Natural killer cell (primary cell): ENCODE measurements at regions not wholly inside any gene's neighbourhood (a gene's known extent, or its start where the extent isn't known, plus 50 kb on each side); places are given as distances from the start of the nearest gene placed in this dataset.

Experiments
- ATAC-seq, 3 donors: fragments of 150-1000 bp in 2 of 3; fragments of 200-7000 bp in 1 of 3; cut with Tn5 transposase; 1 replicate in 1 of 3; 2 replicates in 2 of 3; pipeline ENCODE4 v1.10.0; 2021; ENCODE audit warnings: mild to moderate bottlenecking in 2 of 3, moderate library complexity in 2 of 3
- DNase-seq, 2 donors: peaks; one replicate each; pipeline versions ENCODE4 v3.0.0 to v3.0.0-alpha.2; 2013 to 2021; ENCODE audit warnings: mixed read lengths in 1 of 2
- H3K27ac ChIP-seq: one replicate; pipeline ENCODE4 v1.5.1; 2013; ENCODE audit warnings: mild to moderate bottlenecking, low read length
- H3K27me3 ChIP-seq: one replicate; pipeline ENCODE4 v1.6.1; 2013; ENCODE audit warnings: low read length; ENCODE audit not compliant: control insufficient read depth, insufficient read depth
- H3K36me3 ChIP-seq: one replicate; pipeline ENCODE4 v1.6.1; 2013; ENCODE audit warnings: low read length; ENCODE audit not compliant: control insufficient read depth, insufficient read depth
- H3K4me1 ChIP-seq: one replicate; pipeline ENCODE4 v1.6.1; 2013; ENCODE audit warnings: low read length; ENCODE audit not compliant: control insufficient read depth, insufficient read depth
- H3K4me3 ChIP-seq: one replicate; pipeline ENCODE4 v1.5.1; 2013; ENCODE audit warnings: low read length
- H3K9me3 ChIP-seq: one replicate; pipeline ENCODE4 v1.6.1; 2013; ENCODE audit warnings: low read length; ENCODE audit not compliant: control insufficient read depth, insufficient read depth
- H3K27ac Mint-ChIP-seq, 2 donors: one replicate each; pipeline ENCODE4 v1.8.0; 2022; ENCODE audit warnings: mild to moderate bottlenecking in 2 of 2, mixed read lengths in 2 of 2, moderate library complexity in 1 of 2
- H3K27me3 Mint-ChIP-seq, 2 donors: one replicate each; pipeline ENCODE4 v1.8.0; 2022; ENCODE audit warnings: low read depth in 2 of 2, mixed read lengths in 2 of 2
- H3K36me3 Mint-ChIP-seq: one replicate; pipeline ENCODE4 v1.8.0; 2022; ENCODE audit warnings: mixed read lengths
- H3K4me1 Mint-ChIP-seq, 2 donors: one replicate each; pipeline ENCODE4 v1.8.0; 2022; ENCODE audit warnings: mixed read lengths in 2 of 2
- H3K4me3 Mint-ChIP-seq: one replicate; pipeline ENCODE4 v1.8.0; 2022; ENCODE audit warnings: mild to moderate bottlenecking, moderate library complexity, mixed read lengths
- H3K9me3 Mint-ChIP-seq, 2 donors: one replicate each; pipeline ENCODE4 v1.8.0; 2022; ENCODE audit warnings: mixed read lengths in 2 of 2
- CTCF ChIP-seq: fragments of 200-600 bp; IDR thresholded peaks from one replicate; pipeline ENCODE4 v1.8.0; 2022; ENCODE audit warnings: antibody characterized with exemption
- WGBS: methylation state at CpG from one replicate; pipeline ENCODE4 v1.1.7; 2013; ENCODE audit warnings: missing lambda C conversion rate; ENCODE audit not compliant: insufficient coverage; 5-methylcytosine and 5-hydroxymethylcytosine counted together
- intact Hi-C: fragments of 100-400 bp; cut with micrococcal nuclease; formaldehyde crosslinking; loops from one replicate; pipeline ENCODE4 v1.14.2; 2022

- Histone ChIP-seq H3K9me3 (no peaks in the 10 kb centered on the region), H3K27me3 (no peaks in the 10 kb centered on the region), H3K4me1 (no peaks in the 10 kb centered on the region), H3K36me3 (no peaks in the 10 kb centered on the region), H3K4me3 (no peak overlapping the region), H3K27ac (no peak overlapping the region)
- TF ChIP-seq CTCF, result no peak
- H3K4me3 Mint-ChIP-seq, result no peak overlapping the region
- intact Hi-C loops, result no loop called here
- no peak overlapping the region for H3K27ac Mint-ChIP-seq
- DNase-seq (no peak), ATAC-seq (no peak)
- WGBS, result no CpG with 5 or more reads among the region's 2 CpGs
- no peaks in the 10 kb centered on the region for H3K27me3 Mint-ChIP-seq
- no peaks in the 10 kb centered on the region for H3K4me1 Mint-ChIP-seq
- peaks cover 2 to 7% of the 10 kb centered on the region in 2 donors for H3K9me3 Mint-ChIP-seq
- no peaks in the 10 kb centered on the region for H3K36me3 Mint-ChIP-seq
These were observed 290.5 kb upstream of the RARB start for GRCh38 chr3:25137606-25138005.

GRCh38 chr3:25139267-25139666 is 288.8 kb upstream of the RARB start:
- no peak for TF ChIP-seq CTCF
- no peak overlapping the region for H3K27ac Mint-ChIP-seq
- WGBS, result no CpG with 5 or more reads among the region's 1 CpG
- H3K4me3 ChIP-seq, result no peak overlapping the region
- no peaks in the 10 kb centered on the region for H3K9me3 ChIP-seq
- H3K27me3 Mint-ChIP-seq, result no peaks in the 10 kb centered on the region
- peaks cover 2 to 5% of the 10 kb centered on the region in 2 donors for H3K9me3 Mint-ChIP-seq
- no peaks in the 10 kb centered on the region for H3K36me3 ChIP-seq
- DNase-seq, result no peak
- no peak for ATAC-seq
- no peaks in the 10 kb centered on the region for H3K36me3 Mint-ChIP-seq
- H3K27ac ChIP-seq, result no peak overlapping the region
- H3K27me3 ChIP-seq, result no peaks in the 10 kb centered on the region
- H3K4me1 ChIP-seq, result no peaks in the 10 kb centered on the region
- no peaks in the 10 kb centered on the region for H3K4me1 Mint-ChIP-seq
- H3K4me3 Mint-ChIP-seq, result no peak overlapping the region
- intact Hi-C loops, result no loop called here

GRCh38 chr3:25142609-25143355 is 285.3 kb upstream of the RARB start:
- no peaks in the 10 kb centered on the region for H3K36me3 Mint-ChIP-seq
- DNase-seq (no peak), ATAC-seq (no peak)
- Histone ChIP-seq H3K9me3 (no peaks in the 10 kb centered on the region), H3K27ac (no peak overlapping the region), H3K36me3 (no peaks in the 10 kb centered on the region), H3K4me1 (no peaks in the 10 kb centered on the region), H3K4me3 (no peak overlapping the region), H3K27me3 (no peaks in the 10 kb centered on the region)
- 71% methylated on average over 5 of the region's 6 CpGs for WGBS
- intact Hi-C loops, result no loop called here
- no peaks in the 10 kb centered on the region for H3K27me3 Mint-ChIP-seq
- TF ChIP-seq CTCF, result no peak
- H3K9me3 Mint-ChIP-seq, result peaks cover 0 to 2% of the 10 kb centered on the region in 2 donors
- no peak overlapping the region for H3K4me3 Mint-ChIP-seq
- H3K27ac Mint-ChIP-seq, result no peak overlapping the region
- H3K4me1 Mint-ChIP-seq, result no peaks in the 10 kb centered on the region
